Mesenchymal stem cell (in vitro differentiated cells and primary cell): ENCODE measurements at regions not wholly inside any gene's neighbourhood (a gene's known extent, or its start where the extent isn't known, plus 50 kb on each side); places are given as distances from the start of the nearest gene placed in this dataset.
A peak's percentile ranks its signal among the peaks of the same experiment; 100 is the strongest.

ENCODE experiments used
- DNase-seq: peaks from one replicate; pipeline ENCODE4 v3.0.0-alpha.2; 2013
- H2AFZ ChIP-seq: one replicate; pipeline ENCODE4 v1.6.1; 2013; ENCODE audit warnings: low read depth, mild to moderate bottlenecking, control low read depth, inconsistent platforms, low read length, moderate library complexity
- H2AK5ac ChIP-seq: 2 replicates; pipeline ENCODE4 v1.6.1; 2013; ENCODE audit warnings: low read length, moderate library complexity, mild to moderate bottlenecking, inconsistent platforms; ENCODE audit not compliant: severe bottlenecking
- H2BK120ac ChIP-seq: one replicate; pipeline ENCODE4 v1.6.1; 2013; ENCODE audit warnings: low read depth, mild to moderate bottlenecking, inconsistent platforms, low read length, moderate library complexity
- H2BK12ac ChIP-seq, 2 experiments: one replicate each; pipeline ENCODE4 v1.6.1; 2013; ENCODE audit warnings: inconsistent platforms in 2 of 2, low read length in 2 of 2, mild to moderate bottlenecking in 2 of 2, moderate library complexity in 2 of 2, control low read depth in 1 of 2
- H2BK15ac ChIP-seq: one replicate; pipeline ENCODE4 v1.6.1; 2013; ENCODE audit warnings: mild to moderate bottlenecking, low read depth, inconsistent platforms; ENCODE audit not compliant: poor library complexity, severe bottlenecking
- H2BK5ac ChIP-seq: 2 replicates; pipeline ENCODE4 v1.6.1; 2013; ENCODE audit warnings: low read depth, mild to moderate bottlenecking, low read length, control low read depth, inconsistent platforms; ENCODE audit not compliant: poor library complexity, severe bottlenecking
- H3K14ac ChIP-seq, 2 experiments: one replicate each; pipeline ENCODE4 v1.6.1; 2013; ENCODE audit warnings: inconsistent platforms in 2 of 2, low read length in 2 of 2, control low read depth in 1 of 2, mild to moderate bottlenecking in 1 of 2, moderate library complexity in 1 of 2
- H3K18ac ChIP-seq, 2 experiments: one replicate each; pipeline ENCODE4 v1.6.1; 2013; ENCODE audit warnings: inconsistent platforms in 2 of 2, low read length in 2 of 2, control low read depth in 1 of 2, low read depth in 1 of 2, mild to moderate bottlenecking in 1 of 2
- H3K23ac ChIP-seq, 2 experiments: one replicate each; pipeline ENCODE4 v1.6.1; 2013; ENCODE audit warnings: inconsistent platforms in 2 of 2, low read length in 2 of 2, mild to moderate bottlenecking in 2 of 2, moderate library complexity in 2 of 2, control low read depth in 1 of 2
- H3K27ac ChIP-seq: 2 replicates; pipeline ENCODE4 v1.5.1; 2013; ENCODE audit warnings: mild to moderate bottlenecking, moderate library complexity, low read length, control low read depth, inconsistent platforms; ENCODE audit not compliant: poor library complexity, severe bottlenecking
- H3K27me3 ChIP-seq, 2 experiments: 2 replicates each; pipeline versions ENCODE4 v1.6.1 to v1.7.0; 2013; ENCODE audit warnings: low read length in 2 of 2, mild to moderate bottlenecking in 2 of 2, moderate library complexity in 2 of 2, control low read depth in 1 of 2, inconsistent platforms in 1 of 2; ENCODE audit not compliant: control insufficient read depth in 1 of 2, insufficient read depth in 1 of 2
- H3K36me3 ChIP-seq, 2 experiments: 2 replicates each; pipeline versions ENCODE4 v1.6.1 to v1.7.0; 2013; ENCODE audit warnings: low read length in 2 of 2, control low read depth in 1 of 2, inconsistent platforms in 1 of 2, low read depth in 1 of 2, mild to moderate bottlenecking in 1 of 2; ENCODE audit not compliant: insufficient read depth in 2 of 2, control insufficient read depth in 1 of 2
- H3K4ac ChIP-seq, 2 experiments: one replicate each; pipeline ENCODE4 v1.6.1; 2013; ENCODE audit warnings: inconsistent platforms in 2 of 2, low read length in 2 of 2, mild to moderate bottlenecking in 2 of 2, moderate library complexity in 2 of 2, control low read depth in 1 of 2, low read depth in 1 of 2
- H3K4me1 ChIP-seq: 2 replicates; pipeline ENCODE4 v1.6.1; 2013; ENCODE audit warnings: low read depth, low read length, control low read depth; ENCODE audit not compliant: control insufficient read depth, insufficient read depth
- H3K4me2 ChIP-seq: 2 replicates; pipeline ENCODE4 v1.6.1; 2013; ENCODE audit warnings: low read length, mild to moderate bottlenecking, inconsistent platforms; ENCODE audit not compliant: poor library complexity, severe bottlenecking
- H3K4me3 ChIP-seq, 2 experiments: 2 replicates each; pipeline versions ENCODE4 v1.5.1 to v1.7.0; 2013; ENCODE audit warnings: low read length in 2 of 2, mild to moderate bottlenecking in 2 of 2, control low read depth in 1 of 2, low read depth in 1 of 2; ENCODE audit not compliant: insufficient read depth in 1 of 2
- H3K79me1 ChIP-seq: replicated peaks from 2 replicates; pipeline ENCODE4 v1.6.1; 2013; ENCODE audit warnings: mild to moderate bottlenecking, control low read depth, low read length, inconsistent platforms; ENCODE audit not compliant: poor library complexity, severe bottlenecking
- H3K9ac ChIP-seq: 2 replicates; pipeline ENCODE4 v1.7.0; 2013; ENCODE audit warnings: mild to moderate bottlenecking, low read length, moderate library complexity
- H3K9me3 ChIP-seq: 2 replicates; pipeline ENCODE4 v1.7.0; 2013; ENCODE audit warnings: mild to moderate bottlenecking, low read length; ENCODE audit not compliant: control insufficient read depth
- H4K8ac ChIP-seq: one replicate; pipeline ENCODE4 v1.6.1; 2013; ENCODE audit warnings: inconsistent platforms, mild to moderate bottlenecking, low read length, moderate library complexity
- H4K91ac ChIP-seq: one replicate; pipeline ENCODE4 v1.6.1; 2013; ENCODE audit warnings: mild to moderate bottlenecking, low read length, inconsistent platforms
- WGBS: methylation state at CpG from one replicate; pipeline ENCODE4 v1.1.7; 2013; ENCODE audit warnings: mixed read lengths; 5-methylcytosine and 5-hydroxymethylcytosine counted together

- Histone ChIP-seq H3K23ac (no peak overlapping the region), H2BK15ac (no peak overlapping the region), H3K27me3 (no peaks in the 10 kb centered on the region), H3K9ac (no peak overlapping the region), H3K4me1 (no peaks in the 10 kb centered on the region), H2AK5ac (no peak overlapping the region), H3K4ac (no peak overlapping the region), H2AFZ (no peak overlapping the region), H2BK5ac (no peak overlapping the region), H2BK120ac (no peak overlapping the region), H3K27ac (no peak overlapping the region), H3K18ac (no peak overlapping the region), H3K79me1 (no peaks in the 10 kb centered on the region), H3K36me3 (no peaks in the 10 kb centered on the region), H2BK12ac (no peak overlapping the region), H3K4me2 (no peak overlapping the region), H3K4me3 (no peak overlapping the region), H4K8ac (no peak overlapping the region), H3K14ac (no peak overlapping the region), H3K9me3 (no peaks in the 10 kb centered on the region), H4K91ac (no peak overlapping the region)
- no peak for DNase-seq
- WGBS: 14% methylated on average over 2 of the region's 4 CpGs
These were observed 329.5 kb upstream of the HSF2 start for GRCh38 chr6:122069932-122070331.

- no peak for DNase-seq
- no peak overlapping the region for H2BK5ac ChIP-seq
- WGBS: 96% methylated on average over 5 of the region's 8 CpGs
These were observed 327.3 kb upstream of the HSF2 start for GRCh38 chr6:122072014-122072647.

GRCh38 chr6:122075084-122075838 lies 324.2 kb upstream of the HSF2 start:
- Histone ChIP-seq H3K4me2 (no peak overlapping the region), H2BK15ac (no peak overlapping the region), H2BK12ac (no peak overlapping the region), H3K27ac (no peak overlapping the region), H4K91ac (no peak overlapping the region), H2BK5ac (no peak overlapping the region), H2AK5ac (no peak overlapping the region), H3K14ac (no peak overlapping the region), H3K4me1 (no peaks in the 10 kb centered on the region), H3K4ac (no peak overlapping the region), H3K79me1 (no peaks in the 10 kb centered on the region), H3K9me3 (no peaks in the 10 kb centered on the region), H3K27me3 (no peaks in the 10 kb centered on the region), H3K23ac (no peak overlapping the region), H2BK120ac (no peak overlapping the region), H2AFZ (no peak overlapping the region), H3K36me3 (no peaks in the 10 kb centered on the region), H3K18ac (no peak overlapping the region), H4K8ac (no peak overlapping the region), H3K9ac (no peak overlapping the region), H3K4me3 (no peak overlapping the region)
- DNase-seq: no peak

More at GRCh38 chr6:122072014-122072647, 327.3 kb upstream of the HSF2 start:
- Histone ChIP-seq H3K4ac (no peak overlapping the region), H3K4me1 (no peaks in the 10 kb centered on the region), H4K91ac (no peak overlapping the region), H3K9ac (peak overlapping the region; percentile 56), H2BK120ac (no peak overlapping the region), H3K27ac (no peak overlapping the region), H3K36me3 (no peaks in the 10 kb centered on the region), H2BK12ac (no peak overlapping the region), H3K23ac (no peak overlapping the region), H3K9me3 (no peaks in the 10 kb centered on the region), H2AFZ (no peak overlapping the region), H3K14ac (no peak overlapping the region), H3K4me3 (peak overlapping the region in 1 of 2 experiments; percentile 58), H3K79me1 (no peaks in the 10 kb centered on the region), H4K8ac (no peak overlapping the region), H3K27me3 (no peaks in the 10 kb centered on the region), H2BK15ac (no peak overlapping the region), H3K4me2 (no peak overlapping the region), H2AK5ac (no peak overlapping the region), H3K18ac (no peak overlapping the region)

- Histone ChIP-seq H3K14ac (no peak overlapping the region), H2BK15ac (no peak overlapping the region), H2AFZ (peak overlapping the region; percentile 23), H3K4ac (no peak overlapping the region), H2BK5ac (no peak overlapping the region), H3K4me3 (no peak overlapping the region), H3K27ac (no peak overlapping the region), H4K91ac (no peak overlapping the region), H2AK5ac (no peak overlapping the region), H3K18ac (no peak overlapping the region), H3K36me3 (no peaks in the 10 kb centered on the region), H3K27me3 (no peaks in the 10 kb centered on the region), H2BK12ac (no peak overlapping the region), H4K8ac (no peak overlapping the region), H3K9ac (no peak overlapping the region), H3K4me2 (no peak overlapping the region), H3K23ac (no peak overlapping the region), H2BK120ac (no peak overlapping the region), H3K79me1 (no peaks in the 10 kb centered on the region), H3K4me1 (no peaks in the 10 kb centered on the region), H3K9me3 (no peaks in the 10 kb centered on the region)
- DNase-seq: no peak
- WGBS: 69% methylated on average over 1 of the region's 2 CpGs
These were observed 323.5 kb upstream of the HSF2 start for GRCh38 chr6:122075917-122076316.
